Head of caudate nucleus (tissue), 42 donors: ENCODE measurements at regions not wholly inside any gene's neighbourhood (a gene's known extent, or its start where the extent isn't known, plus 50 kb on each side); places are given as distances from the start of the nearest gene placed in this dataset.

Experiments used
- DNase-seq, 42 donors: peaks; one replicate each; pipeline versions ENCODE4 v3.0.0 to v3.0.0-alpha.2; 2020 to 2021; ENCODE audit warnings: mixed read lengths in 7 of 42
- intact Hi-C: fragments of 100-400 bp; cut with DNase I; formaldehyde crosslinking; loops from one replicate; pipeline ENCODE4 v1.15.0; 2022

DNA sequence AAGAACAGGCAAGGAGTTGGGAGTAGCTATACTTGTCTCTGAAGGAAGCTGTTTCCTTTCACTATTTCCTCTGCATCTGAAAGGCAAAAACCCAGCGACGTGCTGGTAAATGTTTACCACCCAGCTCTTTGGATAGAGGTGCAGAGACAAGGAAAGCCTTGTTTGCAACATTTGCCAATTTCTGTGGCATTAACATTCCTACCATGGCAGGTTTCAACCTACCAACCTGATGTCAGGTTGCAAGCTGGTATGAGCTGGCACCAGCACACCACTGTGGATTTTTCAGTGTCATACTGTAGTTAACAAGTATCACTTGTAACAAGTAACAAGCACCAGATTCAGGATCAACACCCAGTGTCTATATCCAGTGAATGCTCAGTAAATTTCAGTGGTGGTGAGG, 294.8 kb upstream of the TMPO start:
- intact Hi-C loops, result no loop called here
- no peak for DNase-seq

DNA sequence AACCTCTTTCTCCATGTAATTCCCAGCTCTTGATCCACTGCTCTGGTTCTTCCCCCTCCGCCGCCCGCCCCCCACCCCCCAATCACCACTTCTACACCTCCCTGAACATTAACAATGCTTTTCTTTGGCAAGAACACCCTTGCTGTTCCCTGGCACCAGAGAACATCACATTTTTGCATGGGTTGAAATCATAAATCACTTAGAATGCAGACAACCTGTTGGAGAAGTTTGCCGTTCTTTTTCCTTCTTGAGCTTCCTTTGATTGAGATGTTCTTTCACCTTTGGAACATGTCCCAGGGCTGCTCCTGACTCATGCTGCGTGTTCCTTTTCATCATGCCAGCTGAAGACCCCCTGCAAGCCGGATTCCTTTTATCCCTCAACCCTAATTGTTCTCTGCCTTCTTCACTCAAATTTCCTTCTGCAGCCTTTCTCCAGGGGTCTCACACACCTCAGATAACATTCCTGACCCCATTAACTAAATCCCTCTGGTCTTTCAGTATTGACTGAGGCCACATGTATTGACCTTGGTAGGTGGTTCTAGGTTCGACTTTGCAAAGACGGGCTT, 294.1 kb upstream of the TMPO start:
- intact Hi-C loops, result no loop called here
- DNase-seq, result no peak

DNA sequence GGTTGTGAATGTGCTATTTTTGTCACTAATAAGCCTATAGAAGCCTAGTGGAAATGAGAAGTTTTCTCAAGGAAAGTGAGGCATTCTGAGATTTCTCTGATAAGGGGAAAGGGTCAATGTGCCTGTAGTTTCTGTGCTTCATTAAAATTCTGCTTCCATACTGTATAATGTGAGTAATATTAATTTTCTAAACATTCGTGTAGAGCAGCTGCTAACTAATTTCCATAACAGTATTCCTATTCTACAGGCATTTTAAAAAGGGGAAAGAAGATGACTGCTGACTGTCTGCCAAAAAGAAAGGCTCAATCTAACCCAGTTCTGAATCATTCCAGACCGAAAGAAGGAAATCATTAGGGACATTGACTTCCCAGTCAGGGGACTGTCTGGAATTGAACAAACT, 293.3 kb upstream of the TMPO start:
- DNase-seq, result no peak

DNA sequence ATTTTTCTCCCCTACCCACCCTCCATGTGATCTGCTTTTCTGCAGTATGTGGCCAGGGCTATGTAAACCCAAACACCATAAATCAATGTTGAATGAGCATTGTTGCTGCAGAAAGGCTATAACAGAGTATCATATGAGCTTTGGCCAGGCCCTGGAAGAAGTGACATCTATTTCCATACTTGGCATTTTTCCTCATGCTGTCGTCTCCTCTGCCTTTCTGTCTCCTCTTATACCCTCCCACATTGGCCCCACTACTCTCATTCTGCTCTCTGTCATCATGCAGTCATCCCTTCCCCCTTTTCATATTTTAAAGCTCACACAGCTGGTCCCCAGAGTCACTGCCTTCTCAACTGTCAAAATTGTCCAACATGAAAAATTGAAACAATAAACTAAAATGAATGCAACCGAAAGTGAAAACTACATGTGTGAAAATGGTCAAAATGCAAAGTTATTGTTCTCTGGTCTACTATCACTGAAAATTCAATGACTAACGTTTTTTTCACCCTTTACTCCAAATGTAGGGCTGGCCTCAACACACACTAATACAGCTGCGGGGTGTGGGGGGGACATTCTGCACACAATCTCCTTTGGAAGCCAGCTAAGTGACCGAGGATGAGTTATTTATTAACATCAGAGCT, 290.7 kb upstream of the TMPO start:
- intact Hi-C loops, result no loop called here
- DNase-seq, result no peak

More for the DNA sequence above, 293.3 kb upstream of the TMPO start:
- intact Hi-C loops, result no loop called here

DNA sequence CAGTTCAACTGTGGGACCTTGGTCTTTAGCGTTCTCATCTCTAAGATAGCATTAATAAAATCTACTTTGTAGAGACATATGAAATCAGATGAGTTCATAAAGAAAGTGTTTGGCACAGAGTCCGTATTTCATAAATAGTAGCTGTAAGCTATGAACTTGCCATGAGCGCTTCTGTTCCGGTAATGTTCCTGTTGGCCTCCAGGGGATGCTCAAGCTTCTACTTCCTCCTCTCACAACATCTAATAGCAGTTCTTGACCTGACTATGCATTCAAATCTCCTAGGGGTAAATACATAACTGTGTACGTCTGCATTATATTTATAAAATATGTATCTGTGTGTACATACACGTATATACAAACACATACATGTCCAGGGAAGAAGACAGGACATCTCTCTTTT, 288.2 kb upstream of the TMPO start:
- DNase-seq, result no peak
- intact Hi-C loops, result no loop called here

DNA sequence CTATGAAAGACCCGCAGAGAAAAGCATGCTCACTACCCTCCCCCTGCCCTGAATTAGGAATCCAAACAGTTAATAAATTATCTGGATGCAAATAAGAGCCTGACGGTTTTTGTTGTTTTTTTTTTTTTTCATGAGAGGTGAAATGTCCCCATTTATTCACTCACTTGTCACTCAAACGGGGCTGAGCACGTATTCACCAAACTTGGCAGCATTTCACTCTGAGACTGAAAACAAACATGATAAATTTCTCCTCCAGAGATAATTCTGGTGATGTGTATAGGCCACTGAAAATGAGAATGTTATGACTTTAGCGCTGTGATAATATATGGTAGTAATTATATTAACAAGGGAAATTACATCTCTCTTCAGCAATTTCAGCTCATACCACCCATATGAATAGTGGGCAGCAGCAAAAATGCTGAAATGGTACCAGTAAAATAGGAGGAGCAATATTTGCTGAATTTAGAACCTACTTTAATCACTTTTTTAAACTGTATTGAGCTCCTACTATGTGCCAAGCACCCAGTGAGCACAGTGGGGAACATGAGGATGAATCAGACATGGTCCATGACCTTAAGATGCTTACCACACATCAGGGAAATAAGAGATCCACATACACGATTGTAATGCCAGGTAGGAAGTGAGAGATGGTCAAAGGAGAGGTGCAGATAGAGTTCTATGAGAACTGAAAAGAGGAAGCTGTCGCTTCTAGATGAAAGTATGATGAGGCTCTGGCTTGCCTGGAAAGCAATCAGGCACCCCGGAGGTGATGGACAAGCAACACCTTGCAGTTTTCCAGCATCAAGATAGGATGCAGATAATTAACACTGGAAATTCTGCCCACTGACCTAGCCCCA, 286.5 kb upstream of the TMPO start:
- no peak for DNase-seq
- intact Hi-C loops, result no loop called here

DNA sequence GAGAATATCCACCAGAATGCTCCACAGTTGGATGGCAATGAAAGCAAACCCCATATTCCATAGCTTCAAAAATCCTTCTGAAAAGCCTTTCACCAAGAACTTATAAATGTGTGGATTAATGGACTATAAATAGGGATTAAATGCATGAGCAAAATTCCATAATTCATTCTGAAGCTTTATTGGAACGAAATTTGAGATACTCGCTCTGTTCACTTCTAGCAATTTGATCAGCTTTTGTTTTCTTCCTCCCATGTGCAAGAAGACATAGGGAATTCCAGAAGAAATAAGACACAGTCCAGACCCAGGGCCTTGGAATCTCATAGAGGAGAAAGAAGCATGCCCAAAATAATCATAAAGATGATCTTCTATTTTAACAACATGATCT, 285.9 kb upstream of the TMPO start:
- intact Hi-C loops, result no loop called here
- DNase-seq, result no peak

DNA sequence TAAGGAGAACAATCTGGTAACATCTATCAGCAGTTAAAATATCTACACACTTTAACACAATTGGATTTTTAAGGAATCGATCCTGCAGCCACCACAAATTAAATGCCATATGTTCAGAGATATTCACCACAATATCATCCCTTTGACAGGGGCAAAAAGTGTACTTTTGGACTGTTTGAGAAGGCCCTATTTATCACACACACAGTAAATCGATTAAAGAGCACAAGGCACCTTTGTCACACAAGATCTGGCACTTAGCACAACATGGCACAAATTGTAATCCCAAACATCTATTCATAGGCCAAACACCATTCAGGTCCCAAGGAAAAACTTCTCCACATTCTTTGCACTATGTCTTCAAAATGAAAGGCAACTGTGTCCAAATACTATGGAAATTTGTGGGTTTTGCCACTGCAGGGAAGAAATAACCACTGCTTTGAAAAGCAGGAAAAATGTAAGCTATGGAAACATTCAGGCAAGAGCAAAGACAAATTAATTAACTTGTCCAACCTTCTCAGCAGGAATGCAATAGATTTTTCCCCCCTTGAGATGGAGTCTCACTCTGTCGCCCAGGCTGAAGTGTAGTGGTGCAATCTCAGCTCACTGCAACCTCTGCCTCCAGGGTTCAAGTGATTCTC, 282.5 kb upstream of the TMPO start:
- no peak for DNase-seq
- intact Hi-C loops, result no loop called here

DNA sequence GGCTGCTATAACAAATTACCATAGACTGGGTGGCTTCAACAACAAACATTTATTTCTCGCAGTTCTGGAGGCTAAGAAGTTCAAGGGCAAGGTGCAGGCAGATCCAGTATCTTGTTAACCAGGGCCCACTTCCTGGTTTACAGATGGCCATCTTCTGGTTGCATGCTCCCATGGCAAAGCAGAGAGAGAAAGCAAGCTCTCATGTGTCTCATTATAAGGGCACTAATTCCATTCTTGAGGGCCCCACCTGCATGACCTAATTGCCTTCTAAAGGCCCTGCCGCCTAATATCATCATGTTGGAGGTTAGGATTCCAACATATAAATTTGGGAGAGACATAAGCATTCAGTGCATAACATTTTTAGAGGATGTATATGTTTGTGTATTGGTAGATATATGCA, 280.1 kb upstream of the TMPO start:
- no peak for DNase-seq
- intact Hi-C loops, result no loop called here

DNA sequence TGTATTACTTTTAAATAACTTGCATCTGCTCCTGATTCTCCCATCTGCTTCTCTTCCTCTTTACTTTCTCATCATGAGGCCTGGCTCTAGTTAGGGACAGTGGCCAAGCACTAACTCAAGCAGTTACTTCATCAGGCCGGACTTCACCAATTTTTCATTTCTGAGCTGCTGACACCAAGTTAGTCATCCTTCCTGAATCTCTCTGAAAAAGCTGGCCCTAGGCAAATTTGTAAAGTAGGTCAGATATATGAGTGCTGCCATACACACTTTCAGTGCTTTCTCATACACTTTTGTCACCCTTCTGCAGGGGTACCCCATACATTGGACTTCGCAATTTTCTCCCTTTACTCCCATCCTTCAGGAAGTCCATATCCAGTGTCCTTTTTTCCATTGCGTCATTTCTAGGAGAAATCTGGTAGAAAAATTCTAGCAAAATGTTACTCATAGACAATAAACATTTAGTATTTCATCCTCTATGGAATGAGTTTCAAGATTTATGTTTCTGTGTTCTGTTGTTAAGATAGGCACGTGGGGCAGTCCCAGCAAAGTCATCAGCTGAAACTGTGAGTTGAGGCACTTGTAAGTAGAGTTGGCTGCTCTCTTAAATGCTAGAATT, 276.8 kb upstream of the TMPO start:
- intact Hi-C loops, result no loop called here
- no peak for DNase-seq

DNA sequence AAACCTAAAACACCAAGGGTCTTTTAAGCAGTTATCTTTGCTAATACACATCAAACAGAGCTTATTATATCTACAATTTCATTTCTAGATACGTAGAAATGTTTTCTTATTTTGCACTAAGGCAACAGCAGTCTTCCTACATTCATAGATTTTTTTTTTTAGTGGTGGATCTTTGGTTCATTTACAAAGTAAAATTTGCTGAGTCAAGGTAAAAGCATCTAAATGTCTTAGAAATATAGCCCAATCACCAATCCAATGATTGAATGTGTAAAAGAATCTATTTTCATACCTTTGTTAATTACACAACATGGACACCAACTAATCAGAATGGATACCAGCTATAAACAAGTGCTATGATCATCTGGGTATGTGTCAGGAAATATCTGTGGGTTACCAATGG, 272.2 kb upstream of the TMPO start:
- DNase-seq, result no peak
- intact Hi-C loops, result no loop called here

DNA sequence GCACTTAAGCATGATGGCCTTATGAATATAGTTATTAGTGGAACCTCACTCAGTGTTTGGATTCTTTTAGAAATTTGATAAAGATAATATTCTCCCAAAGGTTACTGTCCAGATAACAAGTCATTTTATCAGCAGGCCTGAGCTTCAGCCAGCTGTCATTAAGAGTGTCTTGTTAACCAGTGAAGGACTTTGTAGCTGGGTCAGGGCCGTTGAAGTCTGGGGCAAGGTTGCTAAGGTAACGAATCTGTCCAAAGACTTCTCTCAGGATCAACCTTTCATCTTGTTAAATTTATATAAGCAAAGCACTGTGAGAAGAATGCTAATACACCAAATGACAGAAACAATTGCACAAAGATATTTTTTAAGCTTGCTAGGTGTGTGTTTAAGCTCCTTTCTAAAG, 271.3 kb upstream of the TMPO start:
- no peak for DNase-seq
- intact Hi-C loops, result no loop called here

DNA sequence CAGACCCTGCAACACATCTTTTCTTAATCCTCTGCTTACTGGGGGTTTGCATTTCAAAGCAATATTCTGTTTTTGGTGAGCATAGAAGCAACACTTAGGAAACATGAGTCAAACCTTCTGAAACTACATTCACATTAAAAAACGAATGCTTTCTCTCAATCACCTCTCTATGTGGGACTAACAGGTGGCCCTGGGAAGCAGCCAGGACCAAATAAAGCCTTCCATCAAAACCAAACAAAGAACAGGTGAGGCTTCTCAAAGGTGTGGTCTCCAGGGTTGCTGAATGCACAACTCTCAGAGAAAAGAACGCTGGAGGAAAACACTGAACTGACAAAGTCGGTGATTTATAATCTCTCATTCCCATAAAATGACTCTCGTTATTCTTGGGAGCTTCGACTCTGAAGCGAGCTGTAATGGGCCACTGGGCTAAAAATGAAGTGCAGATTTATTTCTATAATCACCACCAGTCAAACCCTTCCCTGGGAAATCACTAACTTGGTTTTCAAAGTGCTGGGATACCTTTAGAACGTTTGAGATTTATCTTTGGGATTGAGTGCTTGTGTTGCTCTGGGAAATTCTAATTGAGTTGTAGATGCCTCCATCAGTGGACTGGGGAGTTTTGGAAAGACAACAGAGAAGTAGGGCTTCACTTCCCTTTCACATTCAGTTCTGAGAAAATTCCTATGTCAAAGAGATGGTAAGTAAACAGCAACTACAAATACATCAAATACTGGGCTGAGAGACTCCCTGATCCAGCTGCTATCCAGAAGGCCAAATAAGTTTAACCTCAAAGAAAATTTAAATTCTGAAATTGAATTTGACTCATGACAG, 262.0 kb upstream of the TMPO start:
- intact Hi-C loops, result no loop called here
- no peak for DNase-seq

DNA sequence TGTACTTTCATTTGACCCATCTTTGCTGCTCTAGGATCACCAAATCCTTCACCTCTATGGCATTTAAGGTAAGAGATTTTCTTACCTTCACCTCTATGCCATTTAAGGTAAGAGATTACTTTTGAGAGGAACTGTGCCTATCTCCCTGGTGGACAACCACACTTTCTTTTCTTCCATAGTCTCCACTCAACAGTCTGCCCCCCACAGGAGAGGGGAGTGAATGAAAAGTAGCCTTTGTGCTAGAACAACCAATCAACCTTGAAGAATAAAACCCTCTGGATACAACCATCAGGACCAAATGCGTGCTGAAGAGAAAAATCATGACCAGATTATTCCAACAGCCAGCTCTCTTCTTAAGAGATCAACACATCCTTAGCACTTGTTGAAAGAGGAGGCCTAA, 258.6 kb upstream of the TMPO start:
- no peak for DNase-seq
- intact Hi-C loops, result no loop called here

DNA sequence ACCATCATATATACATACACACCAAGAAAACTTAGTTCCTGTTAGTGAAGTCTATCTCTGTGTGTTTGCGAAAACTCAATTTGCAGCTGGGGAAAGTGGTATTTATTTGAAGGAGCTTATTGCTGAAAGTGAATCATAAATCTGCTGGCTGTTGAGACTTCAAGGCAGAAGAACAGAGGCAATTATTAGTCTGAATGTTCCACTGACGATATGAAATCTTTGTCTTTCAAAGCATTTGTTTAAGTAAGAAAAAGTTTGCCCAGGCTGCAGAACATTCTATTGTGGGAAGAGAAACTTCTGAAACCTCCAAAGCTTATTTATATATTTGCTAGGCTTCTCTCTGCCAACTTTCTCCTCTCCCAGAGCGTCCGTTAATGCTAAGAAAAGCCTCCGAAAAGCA, 255.7 kb upstream of the TMPO start:
- intact Hi-C loops, result no loop called here

DNA sequence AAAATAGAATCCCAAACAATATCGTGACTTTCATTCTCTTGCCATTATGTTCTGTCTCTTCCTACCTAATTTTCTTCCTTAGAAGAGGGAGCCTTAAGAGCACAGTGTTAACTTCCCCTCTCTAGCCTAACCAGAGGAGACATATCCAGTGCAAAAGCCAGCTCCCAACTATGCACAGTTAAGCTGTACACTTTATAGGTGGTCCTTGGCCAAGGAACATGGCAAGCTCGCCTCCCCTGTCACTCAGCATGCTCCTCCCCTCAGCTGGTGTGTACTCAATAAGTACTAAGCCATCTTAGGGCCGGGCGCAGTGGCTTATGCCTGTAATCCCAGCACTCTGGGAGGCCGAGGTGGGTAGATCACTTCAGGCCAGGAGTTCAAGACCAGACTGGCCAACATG, 255.1 kb upstream of the TMPO start:
- DNase-seq, result no peak
- intact Hi-C loops, result no loop called here

More for the DNA sequence above, 255.7 kb upstream of the TMPO start:
- no peak for DNase-seq

DNA sequence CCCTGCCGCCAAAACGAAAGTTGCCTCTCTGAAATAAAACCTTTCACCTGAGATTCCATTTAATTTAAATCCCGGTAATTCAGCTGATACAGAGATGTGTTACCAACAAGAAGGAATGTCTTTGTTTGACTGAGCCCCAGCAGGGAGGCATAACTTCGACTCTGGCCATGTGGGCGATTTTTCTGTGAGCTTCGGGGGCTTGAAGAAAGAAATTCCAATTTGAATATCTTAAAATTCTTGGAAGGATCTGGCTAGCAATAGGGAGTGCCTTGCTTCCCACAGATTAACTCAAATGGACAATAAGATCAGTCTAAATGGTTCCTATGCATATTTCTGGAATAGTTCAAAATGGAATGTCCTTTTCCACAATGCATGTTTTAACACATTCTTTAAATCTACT, 252.5 kb upstream of the TMPO start:
- DNase-seq, result no peak
- intact Hi-C loops, result no loop called here

DNA sequence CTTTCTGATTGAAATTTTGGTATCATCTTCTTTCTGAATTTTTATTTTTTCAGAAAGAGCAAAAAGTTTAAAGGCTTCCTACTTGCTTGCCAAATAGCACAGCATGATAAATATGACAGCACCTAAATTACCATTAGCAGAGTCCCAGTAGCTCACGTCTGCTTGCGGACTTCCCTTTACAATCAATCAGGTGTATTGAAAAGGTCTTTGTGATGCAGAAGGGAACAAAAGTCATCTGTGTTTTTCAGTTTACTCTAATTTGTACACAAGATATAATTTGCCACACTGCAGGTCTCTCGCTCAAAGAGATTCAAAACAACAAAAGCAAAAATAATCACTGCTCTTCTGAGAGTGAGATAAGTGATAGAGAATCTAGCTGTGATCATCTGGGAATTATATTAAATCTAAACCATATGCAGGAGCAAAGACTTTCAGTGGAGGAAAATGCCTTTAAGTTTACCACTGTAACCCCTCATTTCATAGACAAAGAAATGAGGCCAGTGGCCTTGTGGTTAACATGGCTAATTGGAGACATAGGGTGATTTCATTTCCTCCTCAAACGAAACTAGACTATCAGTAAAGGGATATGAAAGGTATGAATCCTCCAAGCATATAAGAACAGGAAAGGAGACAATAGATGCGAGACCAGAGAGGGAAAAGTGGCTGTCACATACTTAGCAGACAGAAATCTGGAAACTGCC, 240.8 kb upstream of the TMPO start:
- intact Hi-C loops, result no loop called here
- no peak for DNase-seq

DNA sequence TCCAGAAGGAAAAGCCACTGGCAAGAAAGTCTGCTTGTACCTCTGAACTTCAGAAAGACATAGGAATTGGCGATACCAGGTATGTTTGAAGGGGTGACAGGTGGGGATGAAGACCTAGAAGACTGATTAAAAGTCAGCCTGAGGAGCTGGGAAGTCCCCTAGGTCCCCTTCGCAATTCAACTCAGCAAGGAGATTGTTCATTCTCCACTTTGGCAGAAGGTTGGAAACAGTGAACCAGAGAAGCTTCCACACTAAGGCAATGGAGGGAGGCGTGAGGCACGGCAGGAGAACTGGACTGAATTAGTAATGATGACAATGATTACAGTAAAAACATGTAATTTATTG, 240.3 kb upstream of the TMPO start:
- intact Hi-C loops, result no loop called here
- DNase-seq, result no peak
